Body of pancreas (tissue), 4 donors: ENCODE measurements at regions not wholly inside any gene's neighbourhood (a gene's known extent, or its start where the extent isn't known, plus 50 kb on each side); places are given as distances from the start of the nearest gene placed in this dataset.

Experiments used
- POLR2A ChIP-seq, 3 donors: fragments of 450-650 bp; IDR thresholded peaks; one replicate each; pipeline ENCODE4 v1.6.1; 2016; ENCODE audit warnings: antibody characterized with exemption in 3 of 3, mild to moderate bottlenecking in 2 of 3
- TF ChIP-seq, protein P1 (sequence below), 7 experiments: fragments of 450-650 bp in 4 of 7; fragments of 200-600 bp in 3 of 7; sonication (generic) in 3 of 7; IDR thresholded peaks; one replicate each; pipeline ENCODE4 v1.5.1; 2016 to 2019; ENCODE audit warnings: antibody characterized with exemption in 7 of 7

DNA sequence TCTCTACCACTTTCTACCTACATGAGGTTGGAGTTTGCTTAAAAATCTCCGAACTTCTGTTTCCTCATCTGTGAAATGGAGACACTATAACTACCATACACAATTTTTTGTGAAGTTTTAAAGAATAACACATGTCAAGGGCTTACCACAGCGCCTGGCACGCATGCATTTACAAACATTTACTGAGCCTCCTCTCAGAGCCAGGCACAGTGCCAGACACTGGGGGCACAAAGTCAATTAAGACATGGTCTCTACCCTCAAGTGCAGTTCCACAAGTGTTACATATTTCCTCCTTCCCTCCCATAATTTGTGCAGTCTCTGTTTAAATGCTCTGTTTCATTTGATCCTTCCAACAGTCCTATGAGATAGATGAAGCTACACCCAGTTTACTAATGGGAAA lies 356.4 kb upstream of the ESRRG start:
- TF ChIP-seq, protein P1, sequence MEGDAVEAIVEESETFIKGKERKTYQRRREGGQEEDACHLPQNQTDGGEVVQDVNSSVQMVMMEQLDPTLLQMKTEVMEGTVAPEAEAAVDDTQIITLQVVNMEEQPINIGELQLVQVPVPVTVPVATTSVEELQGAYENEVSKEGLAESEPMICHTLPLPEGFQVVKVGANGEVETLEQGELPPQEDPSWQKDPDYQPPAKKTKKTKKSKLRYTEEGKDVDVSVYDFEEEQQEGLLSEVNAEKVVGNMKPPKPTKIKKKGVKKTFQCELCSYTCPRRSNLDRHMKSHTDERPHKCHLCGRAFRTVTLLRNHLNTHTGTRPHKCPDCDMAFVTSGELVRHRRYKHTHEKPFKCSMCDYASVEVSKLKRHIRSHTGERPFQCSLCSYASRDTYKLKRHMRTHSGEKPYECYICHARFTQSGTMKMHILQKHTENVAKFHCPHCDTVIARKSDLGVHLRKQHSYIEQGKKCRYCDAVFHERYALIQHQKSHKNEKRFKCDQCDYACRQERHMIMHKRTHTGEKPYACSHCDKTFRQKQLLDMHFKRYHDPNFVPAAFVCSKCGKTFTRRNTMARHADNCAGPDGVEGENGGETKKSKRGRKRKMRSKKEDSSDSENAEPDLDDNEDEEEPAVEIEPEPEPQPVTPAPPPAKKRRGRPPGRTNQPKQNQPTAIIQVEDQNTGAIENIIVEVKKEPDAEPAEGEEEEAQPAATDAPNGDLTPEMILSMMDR (IDR thresholded peaks at IDR 0.05), result no peak
- TF ChIP-seq POLR2A (IDR thresholded peaks at IDR 0.05), result no peak
